HFF-Myc (cell line): ENCODE measurements at regions not wholly inside any gene's neighbourhood (a gene's known extent, or its start where the extent isn't known, plus 50 kb on each side); places are given as distances from the start of the nearest gene placed in this dataset.

Experiments used
- DNase-seq: peaks from one replicate; pipeline ENCODE4 v3.0.0-alpha.2; 2011; ENCODE audit warnings: low read depth; ENCODE audit errors: extremely low read depth
- H3K4me3 ChIP-seq: replicated peaks from 2 replicates; pipeline ENCODE4 v1.5.1; 2011; ENCODE audit warnings: low read depth, mild to moderate bottlenecking, control low read depth, low read length
- CTCF ChIP-seq: IDR thresholded peaks from 2 replicates; pipeline ENCODE4 v1.5.1; 2012; ENCODE audit warnings: mild to moderate bottlenecking, low read depth, low read length, control low read depth; ENCODE audit errors: missing control alignments

DNA sequence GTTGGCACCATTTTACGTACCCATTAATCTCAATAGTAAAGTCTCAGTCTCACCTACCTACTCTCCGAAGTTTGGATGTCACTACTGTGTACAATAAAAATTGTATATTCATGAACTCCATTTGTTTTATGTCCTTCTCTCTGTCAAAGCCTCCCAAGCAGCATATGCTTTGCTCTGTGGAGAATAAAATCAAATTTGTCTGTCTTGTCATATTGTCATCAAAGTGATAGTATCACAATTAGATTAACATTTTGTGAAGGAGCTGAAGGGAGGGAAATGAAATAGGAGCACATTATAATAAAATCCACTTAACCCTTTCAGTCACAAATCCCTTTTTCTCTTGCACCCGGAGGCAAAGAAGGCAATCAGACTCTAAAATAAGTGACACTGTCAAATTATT is 177.1 kb upstream of the RRP15 start:
- no peak for TF ChIP-seq CTCF

GRCh38 chr1:218112862-218113261 is 172.2 kb upstream of the RRP15 start:
- H3K4me3 ChIP-seq: no peak overlapping the region
- no peak for DNase-seq
- no peak for TF ChIP-seq CTCF

More for the DNA sequence above, 177.1 kb upstream of the RRP15 start:
- no peak for DNase-seq
- H3K4me3 ChIP-seq: no peak overlapping the region

- no peak overlapping the region for H3K4me3 ChIP-seq
- no peak for DNase-seq
- no peak for TF ChIP-seq CTCF
These were observed 161.1 kb upstream of the RRP15 start for GRCh38 chr1:218123968-218124367.

DNA sequence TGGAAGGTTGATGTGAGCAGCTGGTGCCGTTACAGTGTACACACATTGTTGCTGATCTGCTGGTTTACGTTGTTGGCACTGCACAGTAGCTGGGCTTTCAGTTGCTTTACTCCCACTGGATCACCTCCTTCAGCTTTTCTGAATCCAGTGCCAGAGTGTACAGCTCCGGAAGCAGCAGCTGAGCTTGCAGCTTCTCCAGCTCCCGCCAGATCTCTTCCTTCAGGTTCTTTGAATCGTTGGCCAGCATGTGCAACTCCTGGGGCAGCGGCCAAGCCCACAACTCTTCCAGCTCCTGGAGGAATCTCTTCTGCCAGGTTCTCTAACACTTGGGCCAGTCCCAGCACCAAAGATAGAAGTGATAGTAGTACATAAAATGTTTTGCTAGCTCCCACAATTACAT is 149.7 kb upstream of the RRP15 start:
- H3K4me3 ChIP-seq: no peak overlapping the region

DNA sequence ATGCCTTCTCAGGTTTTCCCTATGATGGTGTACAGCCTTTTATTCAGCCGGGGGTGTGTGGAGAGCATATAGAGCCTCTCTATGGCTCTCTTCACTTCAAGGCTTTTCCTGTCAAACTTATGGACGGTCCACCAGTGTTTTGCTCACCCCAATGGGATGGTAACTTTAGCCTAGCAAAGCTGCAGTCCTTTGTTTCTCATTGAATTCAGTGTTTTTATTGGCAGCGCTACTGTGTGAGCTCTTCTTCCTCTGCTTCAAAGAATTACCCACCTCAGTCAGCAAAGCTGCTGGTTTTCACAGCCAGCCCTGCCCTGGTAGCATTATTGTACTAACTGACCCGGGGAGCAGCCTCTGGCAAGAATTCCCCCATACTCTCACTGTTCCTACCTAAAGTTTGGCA is 145.3 kb upstream of the RRP15 start:
- no peak for DNase-seq
- H3K4me3 ChIP-seq: no peak overlapping the region
- TF ChIP-seq CTCF: no peak

More for the DNA sequence above, 149.7 kb upstream of the RRP15 start:
- no peak for DNase-seq
- no peak for TF ChIP-seq CTCF

- TF ChIP-seq CTCF: no peak
- DNase-seq: no peak
- no peak overlapping the region for H3K4me3 ChIP-seq
These were observed 128.5 kb upstream of the RRP15 start for GRCh38 chr1:218156595-218156994.

- no peak for DNase-seq
- no peak overlapping the region for H3K4me3 ChIP-seq
- no peak for TF ChIP-seq CTCF
These were observed 121.7 kb upstream of the RRP15 start for GRCh38 chr1:218163371-218163770.
